ENCODE measurements at regions not wholly inside any gene's neighbourhood (a gene's known extent, or its start where the extent isn't known, plus 50 kb on each side); places are given as distances from the start of the nearest gene placed in this dataset.

DNA sequence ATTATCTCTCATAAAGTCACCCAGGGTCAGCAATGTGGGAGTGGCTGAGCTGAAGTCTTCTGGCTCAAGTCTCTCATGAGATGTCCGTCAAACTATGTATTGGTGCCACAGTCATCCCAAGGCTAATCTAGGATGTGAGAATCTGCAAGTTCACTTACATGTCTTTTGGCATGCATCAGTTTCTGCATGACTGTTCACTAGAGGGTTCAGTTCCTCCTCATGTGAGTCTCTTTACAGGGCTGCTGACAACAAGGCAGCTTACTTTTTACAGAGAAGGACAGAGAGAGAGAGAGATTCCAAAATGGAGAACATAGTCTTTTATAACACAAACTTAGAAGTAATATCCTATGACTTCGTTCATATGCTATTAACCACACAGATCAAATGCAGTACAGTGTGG, 328.8 kb upstream of the SLITRK1 start:
- TF ChIP-seq, protein P1, sequence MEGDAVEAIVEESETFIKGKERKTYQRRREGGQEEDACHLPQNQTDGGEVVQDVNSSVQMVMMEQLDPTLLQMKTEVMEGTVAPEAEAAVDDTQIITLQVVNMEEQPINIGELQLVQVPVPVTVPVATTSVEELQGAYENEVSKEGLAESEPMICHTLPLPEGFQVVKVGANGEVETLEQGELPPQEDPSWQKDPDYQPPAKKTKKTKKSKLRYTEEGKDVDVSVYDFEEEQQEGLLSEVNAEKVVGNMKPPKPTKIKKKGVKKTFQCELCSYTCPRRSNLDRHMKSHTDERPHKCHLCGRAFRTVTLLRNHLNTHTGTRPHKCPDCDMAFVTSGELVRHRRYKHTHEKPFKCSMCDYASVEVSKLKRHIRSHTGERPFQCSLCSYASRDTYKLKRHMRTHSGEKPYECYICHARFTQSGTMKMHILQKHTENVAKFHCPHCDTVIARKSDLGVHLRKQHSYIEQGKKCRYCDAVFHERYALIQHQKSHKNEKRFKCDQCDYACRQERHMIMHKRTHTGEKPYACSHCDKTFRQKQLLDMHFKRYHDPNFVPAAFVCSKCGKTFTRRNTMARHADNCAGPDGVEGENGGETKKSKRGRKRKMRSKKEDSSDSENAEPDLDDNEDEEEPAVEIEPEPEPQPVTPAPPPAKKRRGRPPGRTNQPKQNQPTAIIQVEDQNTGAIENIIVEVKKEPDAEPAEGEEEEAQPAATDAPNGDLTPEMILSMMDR (IDR thresholded peaks at IDR 0.05; ENCODE audit: borderline replicate concordance, extremely low read depth, low read length, poor library complexity, severe bottlenecking): no peak
- no peak for TF ChIP-seq EZH2 (IDR thresholded peaks at IDR 0.05; ENCODE audit: borderline replicate concordance, low read depth, low read length, severe bottlenecking)
